RPMI7951 (cell line): ENCODE measurements at regions not wholly inside any gene's neighbourhood (a gene's known extent, or its start where the extent isn't known, plus 50 kb on each side); places are given as distances from the start of the nearest gene placed in this dataset.
"Not testable (repeated sequence)": the region's sequence is repeated elsewhere in the genome, so short reads cannot be mapped to it uniquely, and the experiment has no call there.

ENCODE experiments used
- DNase-seq: peaks from one replicate; pipeline ENCODE4 v3.0.0-alpha.2; 2012; ENCODE audit warnings: low read depth

- no peak for DNase-seq
Measured at GRCh38 chr6:103910018-103910417, 949.7 kb downstream of the HACE1 start.

GRCh38 chr6:103908898-103909297 is 950.8 kb downstream of the HACE1 start:
- DNase-seq = no peak

- no peak for DNase-seq
Measured at GRCh38 chr6:103895136-103895535, 964.6 kb downstream of the HACE1 start.

- DNase-seq = no peak
Measured at GRCh38 chr6:103893141-103893581, 966.6 kb downstream of the HACE1 start.

- no peak for DNase-seq
Measured at GRCh38 chr6:103886951-103887350, 972.8 kb downstream of the HACE1 start.

GRCh38 chr6:103885446-103885845 is 974.3 kb downstream of the HACE1 start:
- DNase-seq = no peak

GRCh38 chr6:103879800-103880199 is 979.9 kb downstream of the HACE1 start:
- no peak for DNase-seq

GRCh38 chr6:103875221-103875620 is 984.5 kb downstream of the HACE1 start:
- no peak for DNase-seq

- no peak for DNase-seq
Measured at GRCh38 chr6:103874575-103874974, 985.1 kb downstream of the HACE1 start.

GRCh38 chr6:103872678-103873077 is 987.0 kb downstream of the HACE1 start:
- DNase-seq = no peak

GRCh38 chr6:103872233-103872632 is 987.5 kb downstream of the HACE1 start:
- DNase-seq = no peak

- DNase-seq = no peak
Measured at GRCh38 chr6:103870970-103871369, 988.7 kb downstream of the HACE1 start.

- no peak for DNase-seq
Measured at GRCh38 chr6:103862297-103862696, 997.4 kb downstream of the HACE1 start.

- DNase-seq = no peak
Measured at GRCh38 chr6:103858003-103858402, 1001.7 kb downstream of the HACE1 start.

- no peak for DNase-seq
Measured at GRCh38 chr6:103855750-103856149, 1004.0 kb downstream of the HACE1 start.

- no peak for DNase-seq
Measured at GRCh38 chr6:103854059-103854458, 1005.7 kb downstream of the HACE1 start.

GRCh38 chr6:103838457-103838856 is 1021.3 kb downstream of the HACE1 start:
- no peak for DNase-seq

- no peak for DNase-seq
Measured at GRCh38 chr6:103826209-103826608, 1033.5 kb downstream of the HACE1 start.

GRCh38 chr6:103820148-103820547 is 1039.6 kb downstream of the HACE1 start:
- no peak for DNase-seq

- no peak for DNase-seq
Measured at GRCh38 chr6:103819509-103819908, 1040.2 kb downstream of the HACE1 start.

GRCh38 chr6:103812970-103813369 is 1046.7 kb downstream of the HACE1 start:
- DNase-seq = no peak

GRCh38 chr6:103801901-103802479 is 1057.7 kb downstream of the HACE1 start:
- not testable (repeated sequence) for DNase-seq

- no peak for DNase-seq
Measured at GRCh38 chr6:103799971-103800670, 1059.6 kb downstream of the HACE1 start.

GRCh38 chr6:103798166-103798565 is 1061.6 kb downstream of the HACE1 start:
- DNase-seq = no peak
